ENCODE measurements at regions not wholly inside any gene's neighbourhood (a gene's known extent, or its start where the extent isn't known, plus 50 kb on each side); places are given as distances from the start of the nearest gene placed in this dataset.

DNA sequence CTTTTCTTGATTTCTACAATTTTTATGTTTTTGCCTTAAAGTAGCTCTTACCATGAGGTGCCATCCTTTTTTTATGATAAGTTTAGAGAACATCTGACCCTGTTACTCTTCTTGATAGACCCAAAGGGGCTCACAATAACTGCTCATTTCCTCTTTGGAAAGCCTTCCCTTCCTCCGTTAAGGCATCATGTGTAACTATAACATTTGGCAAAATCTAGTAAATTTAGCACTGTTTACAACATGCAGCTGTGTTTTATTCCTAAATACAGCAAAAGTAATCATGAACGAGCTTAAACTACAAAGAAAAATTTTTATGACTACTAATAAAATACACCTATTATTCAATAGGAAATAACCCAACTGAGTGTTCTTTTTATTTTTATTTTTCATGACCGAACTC, 705.1 kb downstream of the MAT2B start:
- TF ChIP-seq, protein P1, sequence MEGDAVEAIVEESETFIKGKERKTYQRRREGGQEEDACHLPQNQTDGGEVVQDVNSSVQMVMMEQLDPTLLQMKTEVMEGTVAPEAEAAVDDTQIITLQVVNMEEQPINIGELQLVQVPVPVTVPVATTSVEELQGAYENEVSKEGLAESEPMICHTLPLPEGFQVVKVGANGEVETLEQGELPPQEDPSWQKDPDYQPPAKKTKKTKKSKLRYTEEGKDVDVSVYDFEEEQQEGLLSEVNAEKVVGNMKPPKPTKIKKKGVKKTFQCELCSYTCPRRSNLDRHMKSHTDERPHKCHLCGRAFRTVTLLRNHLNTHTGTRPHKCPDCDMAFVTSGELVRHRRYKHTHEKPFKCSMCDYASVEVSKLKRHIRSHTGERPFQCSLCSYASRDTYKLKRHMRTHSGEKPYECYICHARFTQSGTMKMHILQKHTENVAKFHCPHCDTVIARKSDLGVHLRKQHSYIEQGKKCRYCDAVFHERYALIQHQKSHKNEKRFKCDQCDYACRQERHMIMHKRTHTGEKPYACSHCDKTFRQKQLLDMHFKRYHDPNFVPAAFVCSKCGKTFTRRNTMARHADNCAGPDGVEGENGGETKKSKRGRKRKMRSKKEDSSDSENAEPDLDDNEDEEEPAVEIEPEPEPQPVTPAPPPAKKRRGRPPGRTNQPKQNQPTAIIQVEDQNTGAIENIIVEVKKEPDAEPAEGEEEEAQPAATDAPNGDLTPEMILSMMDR (IDR thresholded peaks at IDR 0.05; ENCODE audit: insufficient read depth, low read length, poor library complexity, severe bottlenecking), result no peak
- TF ChIP-seq EZH2phosphoT487 (conservative IDR thresholded peaks at IDR 0.05; ENCODE audit: low read length), result no peak

All from SU-DHL-6 (cell line).